ENCODE measurements at regions not wholly inside any gene's neighbourhood (a gene's known extent, or its start where the extent isn't known, plus 50 kb on each side); places are given as distances from the start of the nearest gene placed in this dataset.

- Histone ChIP-seq H3K27me3 (no peaks in the 10 kb centered on the region), H3K36me3 (no peaks in the 10 kb centered on the region), H3K9me3 (no peaks in the 10 kb centered on the region), H3K27ac (no peak overlapping the region), H3K4me3 (no peak overlapping the region), H3K4me1 (no peaks in the 10 kb centered on the region)
- intact Hi-C loops (cut with DNase I) = no loop called here
- TF ChIP-seq CTCF (IDR thresholded peaks at IDR 0.05) (no peak), POLR2A (IDR thresholded peaks at IDR 0.05) (no peak)
- 89 to 93% methylated on average over 10 of the region's 10 CpGs for WGBS, 2 donors
- no peak for DNase-seq
Measured at GRCh38 chr10:44851413-44851812, 59.7 kb upstream of the TMEM72 start.

- H3K4me3 ChIP-seq = no peak overlapping the region
- H3K27ac ChIP-seq = no peak overlapping the region
- no peaks in the 10 kb centered on the region for H3K27me3 ChIP-seq
- intact Hi-C loops (cut with DNase I) = no loop called here
- no peaks in the 10 kb centered on the region for H3K4me1 ChIP-seq
- no peak for DNase-seq
- no peaks in the 10 kb centered on the region for H3K9me3 ChIP-seq
- no peaks in the 10 kb centered on the region for H3K36me3 ChIP-seq
- 93% methylated on average over 6 of the region's 8 CpGs; no CpG with 5 or more reads in 1 of the 2 donors for WGBS, 2 donors
- TF ChIP-seq CTCF (IDR thresholded peaks at IDR 0.05) (no peak), POLR2A (IDR thresholded peaks at IDR 0.05) (no peak)
Measured at GRCh38 chr10:44851881-44852280, 59.3 kb upstream of the TMEM72 start.

- H3K4me3 ChIP-seq = no peak overlapping the region
- TF ChIP-seq POLR2A (IDR thresholded peaks at IDR 0.05) = no peak
- 33 to 40% methylated on average over 1 of the region's 1 CpG for WGBS, 2 donors
- DNase-seq = no peak
- intact Hi-C loops (cut with DNase I) = no loop called here
- H3K27me3 ChIP-seq = no peaks in the 10 kb centered on the region
- no peaks in the 10 kb centered on the region for H3K36me3 ChIP-seq
- H3K4me1 ChIP-seq = no peaks in the 10 kb centered on the region
- no peaks in the 10 kb centered on the region for H3K9me3 ChIP-seq
- no peak overlapping the region for H3K27ac ChIP-seq
Measured at GRCh38 chr10:44853148-44853734, 57.9 kb upstream of the TMEM72 start.

- no peaks in the 10 kb centered on the region for H3K4me1 ChIP-seq
- no peak overlapping the region for H3K4me3 ChIP-seq
- H3K27ac ChIP-seq = no peak overlapping the region
- no peak for DNase-seq
- H3K36me3 ChIP-seq = no peaks in the 10 kb centered on the region
- H3K9me3 ChIP-seq = no peaks in the 10 kb centered on the region
- H3K27me3 ChIP-seq = no peaks in the 10 kb centered on the region
- TF ChIP-seq POLR2A (IDR thresholded peaks at IDR 0.05) (no peak), CTCF (IDR thresholded peaks at IDR 0.05) (no peak)
- 89% methylated on average over 4 of the region's 6 CpGs; no CpG with 5 or more reads in 1 of the 2 donors for WGBS, 2 donors
- intact Hi-C loops (cut with DNase I) = no loop called here
Measured at GRCh38 chr10:44853796-44854195, 57.3 kb upstream of the TMEM72 start.

GRCh38 chr10:44854693-44855350 lies 56.3 kb upstream of the TMEM72 start:
- TF ChIP-seq CTCF (IDR thresholded peaks at IDR 0.05) = no peak
- no peak for TF ChIP-seq POLR2A (IDR thresholded peaks at IDR 0.05)
- Histone ChIP-seq H3K4me1 (no peaks in the 10 kb centered on the region), H3K9me3 (no peaks in the 10 kb centered on the region), H3K4me3 (no peak overlapping the region), H3K36me3 (no peaks in the 10 kb centered on the region), H3K27ac (no peak overlapping the region), H3K27me3 (no peaks in the 10 kb centered on the region)
- DNase-seq = no peak
- 60 to 62% methylated on average over 4 to 6 of the region's 9 CpGs for WGBS, 2 donors
- intact Hi-C loops (cut with DNase I) = no loop called here

Measured in esophagus squamous epithelium (tissue), 5 donors.